ENCODE measurements at regions not wholly inside any gene's neighbourhood (a gene's known extent, or its start where the extent isn't known, plus 50 kb on each side); places are given as distances from the start of the nearest gene placed in this dataset.
A peak's percentile ranks its signal among the peaks of the same experiment; 100 is the strongest.

DNA sequence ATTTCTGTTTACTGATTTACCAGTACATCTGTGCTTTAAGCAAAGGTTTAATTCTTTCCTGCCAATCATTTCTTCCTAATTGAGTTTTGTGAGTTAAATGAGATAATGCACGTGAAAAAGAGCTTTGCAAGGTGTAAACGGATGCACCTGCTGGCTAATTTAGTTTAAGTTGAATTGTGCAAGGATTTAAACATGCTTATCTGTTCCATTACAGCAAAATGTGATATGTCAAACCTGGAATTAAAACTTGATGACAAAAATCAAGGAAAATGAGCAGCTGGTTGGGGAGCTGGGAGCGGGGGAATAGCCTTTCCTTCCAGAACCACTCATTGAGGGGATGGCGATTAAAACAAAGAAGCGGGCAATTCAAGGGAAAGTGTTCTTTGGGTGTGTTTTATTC is 155.0 kb upstream of the CTTNBP2 start:
- DNase-seq, result no peak

DNA sequence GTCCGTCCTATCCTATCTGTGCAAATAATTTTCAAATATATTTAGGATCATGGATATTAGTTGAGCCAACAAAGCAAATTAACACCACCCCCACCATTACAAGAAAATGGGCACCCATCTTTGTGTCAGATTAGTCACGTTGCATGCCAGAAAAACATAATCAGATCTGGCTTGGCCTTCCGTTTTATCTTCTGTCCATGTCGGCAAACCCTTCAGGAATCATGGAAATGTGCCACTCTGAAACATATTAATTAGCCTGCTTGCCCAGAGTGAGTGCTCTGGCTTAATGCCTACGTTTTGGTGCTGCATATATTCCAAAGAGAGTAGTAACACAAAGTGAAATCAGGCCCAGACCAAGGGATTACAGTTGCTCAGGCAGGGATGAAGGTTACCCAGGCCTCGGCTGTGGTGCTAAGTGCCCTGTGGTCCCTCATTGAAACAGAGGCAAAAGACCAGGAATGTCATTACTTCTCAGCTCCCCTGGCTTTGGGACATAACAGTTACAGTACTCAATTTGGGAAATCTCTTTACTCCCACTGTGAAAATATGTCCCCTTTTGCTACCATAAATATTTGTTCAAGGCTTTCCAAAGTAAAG is 154.0 kb upstream of the LSM8 start:
- peak; percentile 53 for DNase-seq

GRCh38 chr7:118033273-118033672 is 150.7 kb upstream of the LSM8 start:
- DNase-seq, result no peak

DNA sequence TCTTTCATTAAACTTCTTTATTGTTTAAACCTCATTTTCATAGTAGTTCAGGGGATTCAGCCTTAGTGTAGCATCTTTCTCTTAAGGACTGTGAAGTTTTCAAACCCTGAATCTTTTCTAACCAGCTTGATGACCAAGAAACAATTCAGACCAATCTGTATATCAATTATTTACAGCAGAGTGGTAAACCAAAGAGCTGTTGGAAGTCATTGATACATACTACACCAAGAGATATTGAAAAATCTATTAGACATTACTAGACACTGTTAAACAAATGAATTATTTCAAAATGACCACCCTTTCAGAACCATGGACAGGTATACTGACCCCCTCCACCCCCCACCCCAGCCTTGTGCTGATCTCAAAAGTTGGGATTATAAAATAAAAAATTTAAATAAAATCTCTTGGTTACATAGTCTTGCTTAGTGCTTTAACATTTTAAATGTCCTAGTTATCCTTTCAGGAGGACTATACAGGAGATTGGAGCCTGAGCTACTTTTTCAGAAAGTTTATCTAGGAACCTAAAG is 143.9 kb upstream of the LSM8 start:
- DNase-seq, result no peak

- no peak for DNase-seq
Measured at GRCh38 chr7:118040562-118040961, 143.4 kb upstream of the LSM8 start.

GRCh38 chr7:118041251-118041878 is 142.6 kb upstream of the LSM8 start:
- DNase-seq, result peak; percentile 29

GRCh38 chr7:118045629-118046028 is 138.3 kb upstream of the LSM8 start:
- DNase-seq, result no peak

- DNase-seq, result no peak
Measured at GRCh38 chr7:118046086-118046485, 137.9 kb upstream of the LSM8 start.

DNA sequence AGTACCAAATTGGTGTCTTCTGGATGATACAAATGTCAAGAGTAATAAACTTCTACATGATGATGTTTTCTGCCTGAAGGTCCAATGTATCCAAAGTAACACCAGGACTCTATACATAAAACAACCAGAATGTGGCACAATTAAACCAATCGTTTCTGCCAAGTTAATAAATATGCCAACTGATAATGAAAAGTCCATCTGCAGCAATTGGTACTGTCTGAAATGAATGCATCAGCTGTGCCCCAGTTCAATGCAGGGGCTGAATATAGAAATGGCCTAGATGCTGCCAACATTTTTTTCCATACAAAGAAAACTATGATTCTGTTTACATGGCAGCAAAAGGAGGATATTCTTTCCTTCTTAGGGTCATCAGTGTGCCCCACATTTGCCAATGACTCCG is 137.2 kb upstream of the LSM8 start:
- no peak for DNase-seq

GRCh38 chr7:118052336-118052735 is 131.6 kb upstream of the LSM8 start:
- DNase-seq, result no peak

DNA sequence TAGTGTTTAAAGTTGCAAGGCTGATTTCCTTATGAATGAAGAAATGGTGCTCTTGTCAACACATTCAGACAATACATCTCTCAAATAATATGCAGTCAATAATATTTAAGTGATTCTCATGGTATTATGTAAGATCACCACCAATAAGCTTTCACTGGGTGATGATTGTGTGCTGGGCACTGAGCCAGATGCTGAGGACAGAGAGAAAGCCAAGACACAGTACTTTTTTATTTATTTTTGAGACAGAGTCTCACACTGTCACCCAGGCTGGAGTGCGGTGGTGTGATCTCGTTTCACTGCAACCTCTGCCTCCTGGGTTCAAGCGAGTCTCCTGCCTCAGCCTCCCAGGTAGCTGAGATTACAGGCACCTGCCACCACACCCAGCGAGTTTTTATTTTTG is 130.6 kb upstream of the LSM8 start:
- DNase-seq, result peak; percentile 75

DNA sequence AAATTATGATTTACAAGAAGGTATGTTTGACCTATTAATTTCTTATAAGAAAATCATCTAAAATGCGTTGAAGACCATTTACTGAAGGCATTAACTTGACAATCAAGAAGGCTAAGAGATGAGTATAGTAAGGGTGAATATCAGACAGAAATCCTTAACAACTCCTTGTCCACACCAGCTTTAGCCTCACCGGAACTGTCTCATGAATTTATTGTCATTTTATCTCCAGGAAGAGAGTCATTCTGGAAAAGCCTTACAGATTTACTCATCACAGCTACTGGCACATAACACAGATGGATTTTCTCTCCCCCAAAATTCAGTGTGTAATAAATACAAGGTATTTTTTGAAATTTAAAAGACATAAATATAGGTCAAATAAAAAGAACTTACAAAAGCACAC is 129.4 kb upstream of the LSM8 start:
- no peak for DNase-seq

- no peak for DNase-seq
Measured at GRCh38 chr7:118055647-118056046, 128.3 kb upstream of the LSM8 start.

DNA sequence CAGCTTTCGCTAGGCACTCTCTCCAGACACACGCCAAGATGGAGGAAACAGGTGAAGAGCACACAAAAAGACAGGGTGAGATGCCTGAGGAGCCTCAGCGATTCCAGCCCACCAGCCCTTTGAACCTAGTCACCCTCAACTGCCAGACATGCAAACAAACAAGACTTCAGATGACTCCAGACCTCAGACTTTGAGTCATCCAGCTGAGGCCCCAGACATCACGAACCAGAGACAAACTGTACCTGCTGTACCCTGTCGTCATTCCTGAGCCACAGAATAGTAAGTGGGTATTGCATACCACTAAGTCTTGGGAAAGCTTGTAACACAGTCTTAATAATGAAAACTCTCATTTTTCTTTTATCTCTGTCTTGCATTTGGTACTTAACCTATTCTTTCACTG is 126.6 kb upstream of the LSM8 start:
- DNase-seq, result no peak

DNA sequence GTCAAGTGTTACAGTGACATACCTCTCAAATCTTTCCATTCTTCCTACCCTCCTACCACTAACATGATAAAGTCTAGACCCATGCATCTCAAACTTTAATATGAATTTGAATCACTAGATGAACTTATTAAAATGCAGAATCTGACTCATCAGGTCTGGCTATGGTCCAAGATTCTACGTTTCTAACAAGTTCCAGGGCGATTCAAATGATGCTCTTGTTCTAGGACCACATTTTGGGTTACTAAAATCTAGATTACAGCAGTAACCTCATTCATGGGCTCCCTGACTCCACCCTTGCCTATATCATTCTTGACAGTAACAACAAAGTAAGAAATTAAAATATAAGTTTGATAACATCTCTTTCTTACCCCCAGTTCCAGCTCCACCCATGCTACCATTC is 124.8 kb upstream of the LSM8 start:
- no peak for DNase-seq

- DNase-seq, result no peak
Measured at GRCh38 chr7:118060692-118061091, 123.3 kb upstream of the LSM8 start.

- DNase-seq, result no peak
Measured at GRCh38 chr7:118061386-118061785, 122.6 kb upstream of the LSM8 start.

DNA sequence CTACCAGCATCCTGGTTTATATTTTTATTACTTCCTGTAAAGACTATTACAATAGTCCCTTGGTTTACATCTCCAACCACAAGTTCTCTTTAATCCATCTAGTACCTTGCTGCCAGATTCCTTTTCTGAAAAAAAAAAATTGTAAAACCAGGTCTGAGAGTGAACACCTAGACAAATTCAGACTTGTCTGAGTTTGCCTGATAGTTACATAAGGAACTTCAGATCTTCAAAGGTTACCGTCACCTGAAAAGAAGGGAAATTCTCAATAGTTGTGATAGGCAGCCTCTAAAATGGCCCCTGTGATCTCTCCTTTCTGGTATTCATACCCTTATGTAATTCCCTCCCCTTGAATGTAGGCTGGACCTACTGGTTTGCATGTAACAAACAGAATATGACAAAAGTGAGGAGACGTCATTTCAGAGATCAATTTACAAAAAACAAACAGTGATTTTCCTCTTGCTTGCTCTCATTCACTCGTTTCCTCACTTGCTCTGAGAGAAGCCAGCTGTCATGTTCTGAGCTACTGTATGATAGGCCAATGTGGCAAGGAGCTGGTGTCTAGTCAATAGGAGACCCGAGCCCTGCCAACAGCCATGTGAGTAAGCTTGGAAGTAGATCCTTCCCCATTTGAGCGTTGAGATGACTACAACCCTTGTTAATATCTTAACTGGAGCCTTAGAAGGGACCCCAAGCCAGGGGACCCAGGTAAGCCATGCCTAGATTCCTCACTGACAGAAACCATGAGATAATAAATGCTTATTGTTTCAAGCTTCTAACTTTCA is 110.9 kb upstream of the LSM8 start:
- DNase-seq, result no peak

- DNase-seq, result no peak
Measured at GRCh38 chr7:118075936-118076335, 108.0 kb upstream of the LSM8 start.

DNA sequence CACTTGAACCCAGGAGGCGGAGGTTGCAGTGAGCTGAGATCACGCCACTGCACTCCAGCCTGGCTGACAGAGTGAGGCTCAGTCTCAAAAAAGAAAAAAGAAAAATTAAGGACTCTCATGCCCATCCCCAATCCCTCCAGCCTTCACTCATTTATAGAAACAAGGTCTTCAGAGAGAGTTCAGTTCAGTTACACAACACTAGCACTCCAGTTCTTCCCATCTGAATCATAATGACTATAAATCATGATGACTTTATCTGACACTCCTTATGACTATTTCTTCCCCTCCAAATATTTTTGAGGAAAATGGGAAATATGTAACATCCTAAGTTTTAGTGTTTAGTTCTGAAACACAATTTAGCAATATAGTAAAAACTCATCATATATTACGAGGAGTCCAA is 107.4 kb upstream of the LSM8 start:
- DNase-seq, result no peak

DNA sequence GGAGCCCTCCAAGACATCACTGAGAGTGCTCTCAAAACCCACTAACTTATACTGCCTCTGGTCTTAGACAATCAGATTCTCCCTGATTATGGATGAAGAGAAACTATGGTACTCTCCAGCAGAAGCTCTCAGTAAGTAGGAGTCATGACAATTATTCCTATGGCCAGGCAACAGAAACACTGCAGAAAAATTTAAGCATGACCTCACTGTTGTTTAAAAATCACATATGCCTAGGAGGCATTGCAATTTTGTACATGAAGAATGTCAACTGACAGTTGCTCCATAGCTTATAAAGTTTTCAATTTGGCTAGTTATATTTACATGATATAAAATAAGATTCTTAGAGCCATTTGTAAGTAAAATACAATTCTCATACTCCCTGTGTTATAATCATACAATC is 105.9 kb upstream of the LSM8 start:
- DNase-seq, result no peak

- DNase-seq, result no peak
Measured at GRCh38 chr7:118079369-118079768, 104.6 kb upstream of the LSM8 start.

GRCh38 chr7:118080947-118081346 is 103.0 kb upstream of the LSM8 start:
- DNase-seq, result no peak

GRCh38 chr7:118082506-118082905 is 101.5 kb upstream of the LSM8 start:
- DNase-seq, result no peak

Data from NCI-H1105 treated with DMSO at 0.1 percent for 48 hours (cell line).